Panc1 (cell line): ENCODE measurements at regions not wholly inside any gene's neighbourhood (a gene's known extent, or its start where the extent isn't known, plus 50 kb on each side); places are given as distances from the start of the nearest gene placed in this dataset.

Source experiments
- ATAC-seq: fragments of 200-7000 bp; cut with Tn5 transposase; 2 replicates; pipeline ENCODE4 v1.9.1; 2020; ENCODE audit warnings: mild to moderate bottlenecking, moderate library complexity
- BruUV-seq: library from RNA; stranded (reverse); fragments of 400-500 nt; replicated peaks from 2 replicates; lab custom pipeline; 2021; lab: Mats Ljungman, UMichigan
- CTCF ChIA-PET: fragments of 300-600 bp; sonication (Branson Sonifier 250); formaldehyde crosslinking; loops from one replicate; lab custom pipeline; 2022; ENCODE audit warnings: antibody characterized with exemption; lab: Charles Lee
- POLR2A ChIA-PET: fragments of 300-600 bp; sonication (Branson Sonifier 250); formaldehyde crosslinking; loops from one replicate; lab custom pipeline; 2022; ENCODE audit warnings: antibody characterized with exemption; lab: Charles Lee
- DNase-seq: peaks from one replicate; pipeline ENCODE4 v3.0.0-alpha.2; 2010; ENCODE audit warnings: low read depth, low spot score
- H3K27ac ChIP-seq: 2 replicates; pipeline ENCODE4 v1.5.1; 2011; ENCODE audit warnings: mild to moderate bottlenecking, low read length, inconsistent platforms
- H3K27me3 ChIP-seq: fragments of 200-500 bp; sonication (Bioruptor generic); 2 replicates; pipeline ENCODE4 v1.6.0; 2014; ENCODE audit warnings: low read length, inconsistent platforms; ENCODE audit not compliant: control insufficient read depth, insufficient read depth
- H3K36me3 ChIP-seq: fragments of 200-500 bp; sonication (Bioruptor generic); 2 replicates; pipeline ENCODE4 v1.5.1; 2014; ENCODE audit warnings: inconsistent platforms, mild to moderate bottlenecking, low read length, moderate library complexity; ENCODE audit not compliant: control insufficient read depth, insufficient read depth
- H3K4me1 ChIP-seq: 2 replicates; pipeline ENCODE4 v1.5.1; 2011; ENCODE audit warnings: inconsistent platforms, mild to moderate bottlenecking, low read length, moderate library complexity; ENCODE audit not compliant: control insufficient read depth, insufficient read depth
- H3K4me3 ChIP-seq, 2 experiments: 2 replicates each; pipeline ENCODE4 v1.5.1; 2011 to 2012; ENCODE audit warnings: low read depth in 2 of 2, low read length in 2 of 2, mild to moderate bottlenecking in 2 of 2, inconsistent platforms in 1 of 2, moderate library complexity in 1 of 2
- H3K9me3 ChIP-seq: fragments of 200-500 bp; sonication (Bioruptor generic); 2 replicates; pipeline ENCODE4 v1.5.1; 2014; ENCODE audit warnings: low read depth, mild to moderate bottlenecking, inconsistent platforms, low read length, moderate library complexity; ENCODE audit not compliant: control insufficient read depth, insufficient read depth
- CTCF ChIP-seq: fragments of 450-650 bp; IDR thresholded peaks from 2 replicates; pipeline ENCODE4 v1.5.1; 2017; ENCODE audit warnings: mild to moderate bottlenecking
- POLR2AphosphoS5 ChIP-seq: IDR thresholded peaks from 2 replicates; pipeline ENCODE4 v1.6.1; 2012; ENCODE audit warnings: mild to moderate bottlenecking, low read depth, low read length, moderate library complexity
- REST ChIP-seq, 2 experiments: IDR thresholded peaks; 2 replicates each; pipeline ENCODE4 v1.6.1; 2011 to 2012; ENCODE audit warnings: low read depth in 2 of 2, control low read depth in 1 of 2, low read length in 1 of 2, mild to moderate bottlenecking in 1 of 2, moderate library complexity in 1 of 2; ENCODE audit not compliant: insufficient read depth in 1 of 2
- SIN3A ChIP-seq: IDR thresholded peaks from 2 replicates; pipeline ENCODE4 v1.6.1; 2012; ENCODE audit warnings: low read depth, mild to moderate bottlenecking, low read length, moderate library complexity, borderline replicate concordance; ENCODE audit not compliant: insufficient read depth
- TCF7L2 ChIP-seq: IDR thresholded peaks from 2 replicates; pipeline ENCODE4 v1.6.1; 2011; ENCODE audit warnings: mild to moderate bottlenecking, low read depth, low read length, inconsistent platforms
- in situ Hi-C: cut with HindIII; loops from 2 replicates; pipeline ENCODE4 v1.10.0; 2016; ENCODE audit warnings: low sequenced_read_pairs, low pct_unique_long_range_greater_than_20kb
- intact Hi-C: fragments of 100-400 bp; cut with micrococcal nuclease; formaldehyde crosslinking; loops from one replicate; pipeline ENCODE4 v1.10.0; 2022; ENCODE audit not compliant: unreplicated experiment

- DNase-seq = no peak
- intact Hi-C loops (no loop called here), in situ Hi-C loops (no loop called here)
- Histone ChIP-seq H3K27me3 (no peaks in the 10 kb centered on the region), H3K27ac (no peak overlapping the region), H3K4me3 (no peak overlapping the region), H3K4me1 (no peaks in the 10 kb centered on the region), H3K9me3 (no peaks in the 10 kb centered on the region), H3K36me3 (no peaks in the 10 kb centered on the region)
- ATAC-seq = no peak
- POLR2A ChIA-PET = no interaction called here
- CTCF ChIA-PET = no interaction called here
- no peak for TF ChIP-seq POLR2AphosphoS5
- no peak for TF ChIP-seq REST (IDR thresholded peaks at IDR 0.05; ENCODE audit: insufficient read depth in 1 of 2, low read depth in 2 of 2, low read length in 1 of 2)
- TF ChIP-seq CTCF = no peak
- TF ChIP-seq SIN3A = no peak
- BruUV-seq = no TSS peak
These were observed 155.1 kb downstream of the MAT2B start for GRCh38 chr5:163660486-163660885.

- in situ Hi-C loops (no loop called here), intact Hi-C loops (loop anchor here (1.0 kb wide), 1 partner anchor 187 kb away; no protein-coding TSS in a partner anchor)
- TF ChIP-seq CTCF = no peak
- H3K36me3 ChIP-seq = no peaks in the 10 kb centered on the region
- H3K4me1 ChIP-seq = no peaks in the 10 kb centered on the region
- ChIA-PET CTCF (no interaction called here), POLR2A (no interaction called here)
- DNase-seq = no peak
- no peaks in the 10 kb centered on the region for H3K27me3 ChIP-seq
- ATAC-seq = no peak
- no peak overlapping the region for H3K4me3 ChIP-seq
- H3K27ac ChIP-seq = no peak overlapping the region
- H3K9me3 ChIP-seq = no peaks in the 10 kb centered on the region
- BruUV-seq = no TSS peak
These were observed 155.9 kb downstream of the MAT2B start for GRCh38 chr5:163661360-163661759.

GRCh38 chr5:163670036-163670435, 164.6 kb downstream of the MAT2B start:
- TF ChIP-seq REST (IDR thresholded peaks at IDR 0.05; ENCODE audit: insufficient read depth in 1 of 2, low read depth in 2 of 2, low read length in 1 of 2) (no peak), POLR2AphosphoS5 (no peak), SIN3A (no peak), CTCF (no peak), TCF7L2 (no peak)
- Histone ChIP-seq H3K4me1 (no peaks in the 10 kb centered on the region), H3K9me3 (no peaks in the 10 kb centered on the region), H3K27me3 (no peaks in the 10 kb centered on the region), H3K4me3 (no peak overlapping the region), H3K36me3 (no peaks in the 10 kb centered on the region), H3K27ac (no peak overlapping the region)
- intact Hi-C loops = no loop called here
- no TSS peak for BruUV-seq
- ATAC-seq = no peak
- ChIA-PET CTCF (no interaction called here), POLR2A (no interaction called here)
- in situ Hi-C loops = no loop called here
- no peak for DNase-seq
